PFSK-1 (cell line): ENCODE measurements at regions not wholly inside any gene's neighbourhood (a gene's known extent, or its start where the extent isn't known, plus 50 kb on each side); places are given as distances from the start of the nearest gene placed in this dataset.

Experiments
- REST ChIP-seq, 2 experiments: IDR thresholded peaks; 2 replicates each; pipeline versions ENCODE4 v1.6.1 to v1.8.0; 2011 to 2012; ENCODE audit warnings: low read depth in 2 of 2, low read length in 2 of 2, control low read depth in 1 of 2, inconsistent platforms in 1 of 2, mild to moderate bottlenecking in 1 of 2, moderate library complexity in 1 of 2; ENCODE audit not compliant: insufficient read depth in 1 of 2
- SIN3A ChIP-seq: IDR thresholded peaks from 2 replicates; pipeline ENCODE4 v1.6.1; 2012; ENCODE audit warnings: mild to moderate bottlenecking, low read length, moderate library complexity, borderline replicate concordance; ENCODE audit not compliant: insufficient read depth

DNA sequence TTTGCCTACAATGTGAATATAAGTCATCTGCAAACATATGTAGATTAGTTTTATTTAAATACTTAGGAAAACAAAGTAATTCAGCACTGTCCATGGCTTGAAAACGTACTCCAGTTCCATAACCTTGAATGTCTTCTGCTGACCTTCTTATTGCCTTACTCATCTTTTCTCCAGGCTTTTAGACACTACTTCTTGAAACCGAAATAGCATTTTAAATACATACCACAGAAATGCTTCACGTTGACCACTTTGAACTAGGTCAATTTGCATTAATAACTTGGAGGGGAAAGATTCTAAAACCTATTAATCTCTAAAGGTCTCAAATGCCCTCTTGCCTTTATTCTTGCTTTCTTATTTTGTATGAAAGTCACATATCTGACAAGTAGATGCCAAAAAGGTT, 995.4 kb upstream of the ACO1 start:
- TF ChIP-seq SIN3A (no peak), REST (IDR thresholded peaks at IDR 0.05; ENCODE audit: insufficient read depth in 1 of 2, low read depth in 2 of 2, low read length in 2 of 2) (no peak)
